Nephron progenitor cell (in vitro differentiated cells): ENCODE measurements at regions not wholly inside any gene's neighbourhood (a gene's known extent, or its start where the extent isn't known, plus 50 kb on each side); places are given as distances from the start of the nearest gene placed in this dataset.

ENCODE experiments used
- DNase-seq: peaks from one replicate; pipeline ENCODE4 v3.0.0; 2021
- H3K27ac Mint-ChIP-seq: 2 replicates; pipeline ENCODE4 v1.8.0; 2021; ENCODE audit warnings: mild to moderate bottlenecking, moderate library complexity, mixed read lengths
- H3K27me3 Mint-ChIP-seq: 2 replicates; pipeline ENCODE4 v1.8.0; 2021; ENCODE audit warnings: mild to moderate bottlenecking, low read depth, mixed read lengths; ENCODE audit not compliant: poor library complexity
- H3K36me3 Mint-ChIP-seq: 2 replicates; pipeline ENCODE4 v1.8.0; 2021; ENCODE audit warnings: low read depth, mixed read lengths
- H3K4me1 Mint-ChIP-seq: 2 replicates; pipeline ENCODE4 v1.8.0; 2021; ENCODE audit warnings: mixed read lengths
- H3K4me3 Mint-ChIP-seq: 2 replicates; pipeline ENCODE4 v1.8.0; 2021; ENCODE audit warnings: mild to moderate bottlenecking, moderate library complexity, mixed read lengths
- H3K9me3 Mint-ChIP-seq: 2 replicates; pipeline ENCODE4 v1.8.0; 2021; ENCODE audit warnings: mild to moderate bottlenecking, moderate library complexity, mixed read lengths
- TF ChIP-seq, protein P1 (sequence below): fragments of 200-600 bp; sonication (generic); IDR thresholded peaks from 2 replicates; pipeline ENCODE4 v1.5.0; 2021; ENCODE audit warnings: antibody characterized with exemption

DNA sequence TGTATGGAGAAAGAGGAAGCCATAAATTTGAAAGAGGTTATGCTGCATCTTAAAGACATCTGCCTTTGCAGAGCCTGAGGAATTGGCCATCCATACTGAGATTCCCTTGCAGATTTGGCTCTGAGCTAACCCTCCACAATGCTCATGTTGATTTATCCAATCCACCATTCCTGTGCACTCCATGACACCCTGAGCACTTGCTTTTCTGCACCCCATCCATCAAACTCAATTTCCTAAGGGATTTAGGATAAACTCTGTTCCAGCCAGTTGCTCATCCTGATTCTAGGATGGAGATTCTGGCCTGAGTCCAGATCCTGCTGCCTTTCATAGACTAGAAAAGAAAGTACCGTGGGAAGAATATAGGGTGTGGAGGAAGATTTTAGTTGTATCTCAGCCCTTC, 379.2 kb upstream of the LARGE1 start:
- H3K27me3 Mint-ChIP-seq = peaks cover 16% of the 10 kb centered on the region
- DNase-seq = no peak
- TF ChIP-seq, protein P1, sequence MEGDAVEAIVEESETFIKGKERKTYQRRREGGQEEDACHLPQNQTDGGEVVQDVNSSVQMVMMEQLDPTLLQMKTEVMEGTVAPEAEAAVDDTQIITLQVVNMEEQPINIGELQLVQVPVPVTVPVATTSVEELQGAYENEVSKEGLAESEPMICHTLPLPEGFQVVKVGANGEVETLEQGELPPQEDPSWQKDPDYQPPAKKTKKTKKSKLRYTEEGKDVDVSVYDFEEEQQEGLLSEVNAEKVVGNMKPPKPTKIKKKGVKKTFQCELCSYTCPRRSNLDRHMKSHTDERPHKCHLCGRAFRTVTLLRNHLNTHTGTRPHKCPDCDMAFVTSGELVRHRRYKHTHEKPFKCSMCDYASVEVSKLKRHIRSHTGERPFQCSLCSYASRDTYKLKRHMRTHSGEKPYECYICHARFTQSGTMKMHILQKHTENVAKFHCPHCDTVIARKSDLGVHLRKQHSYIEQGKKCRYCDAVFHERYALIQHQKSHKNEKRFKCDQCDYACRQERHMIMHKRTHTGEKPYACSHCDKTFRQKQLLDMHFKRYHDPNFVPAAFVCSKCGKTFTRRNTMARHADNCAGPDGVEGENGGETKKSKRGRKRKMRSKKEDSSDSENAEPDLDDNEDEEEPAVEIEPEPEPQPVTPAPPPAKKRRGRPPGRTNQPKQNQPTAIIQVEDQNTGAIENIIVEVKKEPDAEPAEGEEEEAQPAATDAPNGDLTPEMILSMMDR = no peak
- H3K27ac Mint-ChIP-seq = no peak overlapping the region
- H3K9me3 Mint-ChIP-seq = no peaks in the 10 kb centered on the region
- H3K4me3 Mint-ChIP-seq = no peak overlapping the region
- H3K4me1 Mint-ChIP-seq = no peaks in the 10 kb centered on the region
- no peaks in the 10 kb centered on the region for H3K36me3 Mint-ChIP-seq

DNA sequence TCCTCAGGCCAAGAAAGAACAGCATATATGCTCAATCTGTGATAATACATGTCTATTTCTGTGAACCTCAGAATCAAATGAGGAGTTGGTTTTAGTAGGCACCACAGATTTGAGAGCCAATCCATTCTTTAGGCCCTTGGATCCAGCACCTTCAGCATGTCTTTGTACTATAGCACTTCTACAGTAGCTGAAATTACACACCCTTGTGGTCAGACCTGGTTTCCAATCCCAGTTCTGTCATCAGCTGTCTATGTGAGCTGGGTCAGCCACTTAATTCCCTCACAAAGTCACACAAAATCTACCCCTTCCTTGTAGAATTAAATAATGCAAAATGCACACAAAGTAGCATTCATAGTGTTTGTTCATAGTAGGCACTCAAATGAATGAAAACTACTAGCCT, 381.3 kb upstream of the LARGE1 start:
- Mint-ChIP-seq H3K9me3 (no peaks in the 10 kb centered on the region), H3K4me1 (no peaks in the 10 kb centered on the region), H3K27me3 (peaks cover 16% of the 10 kb centered on the region), H3K27ac (no peak overlapping the region), H3K36me3 (no peaks in the 10 kb centered on the region), H3K4me3 (no peak overlapping the region)
- TF ChIP-seq, protein P1 = no peak
- DNase-seq = no peak

DNA sequence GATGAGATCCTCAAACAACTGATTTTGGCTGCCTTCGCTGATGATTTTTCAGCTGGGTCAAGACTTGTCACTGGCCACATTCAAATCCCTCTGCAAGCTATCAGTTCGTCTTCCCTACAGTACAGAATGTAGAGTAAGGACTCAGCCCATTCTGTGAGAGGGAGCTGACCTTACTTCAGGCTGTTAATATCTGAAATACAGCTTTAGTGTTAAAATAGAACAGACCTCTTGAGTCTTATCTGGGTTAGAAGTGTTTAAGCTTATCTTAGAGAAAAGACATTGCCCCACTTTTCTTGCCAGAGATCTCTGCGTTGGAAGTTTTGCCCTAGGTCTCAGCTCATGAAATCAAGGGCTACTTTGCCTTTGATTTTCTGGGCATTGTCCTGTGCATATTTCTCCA, 383.4 kb upstream of the LARGE1 start:
- Mint-ChIP-seq H3K9me3 (no peaks in the 10 kb centered on the region), H3K27ac (no peak overlapping the region), H3K27me3 (peaks cover 13% of the 10 kb centered on the region), H3K4me3 (no peak overlapping the region), H3K4me1 (no peaks in the 10 kb centered on the region), H3K36me3 (no peaks in the 10 kb centered on the region)
- TF ChIP-seq, protein P1 = no peak
- no peak for DNase-seq

DNA sequence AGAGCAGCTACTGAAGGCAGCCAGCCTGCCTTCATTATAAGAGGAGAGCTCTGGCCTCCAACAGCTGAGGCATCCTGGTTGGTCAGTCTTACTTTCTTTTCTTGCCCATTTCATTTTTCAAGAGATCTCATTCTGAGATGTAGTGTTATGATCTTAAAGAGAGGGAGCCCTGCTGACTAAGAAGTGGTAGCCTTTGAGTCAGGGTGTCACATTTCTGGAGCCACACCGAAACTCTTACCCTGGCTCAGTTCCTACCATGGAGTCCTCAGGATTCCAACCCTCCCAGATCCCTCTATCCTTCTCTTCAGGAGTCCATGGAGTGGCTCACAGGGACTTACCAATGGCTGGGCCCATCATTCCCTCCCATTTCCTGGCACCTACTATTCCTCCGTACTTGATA, 386.1 kb upstream of the LARGE1 start:
- TF ChIP-seq, protein P1 = no peak

DNA sequence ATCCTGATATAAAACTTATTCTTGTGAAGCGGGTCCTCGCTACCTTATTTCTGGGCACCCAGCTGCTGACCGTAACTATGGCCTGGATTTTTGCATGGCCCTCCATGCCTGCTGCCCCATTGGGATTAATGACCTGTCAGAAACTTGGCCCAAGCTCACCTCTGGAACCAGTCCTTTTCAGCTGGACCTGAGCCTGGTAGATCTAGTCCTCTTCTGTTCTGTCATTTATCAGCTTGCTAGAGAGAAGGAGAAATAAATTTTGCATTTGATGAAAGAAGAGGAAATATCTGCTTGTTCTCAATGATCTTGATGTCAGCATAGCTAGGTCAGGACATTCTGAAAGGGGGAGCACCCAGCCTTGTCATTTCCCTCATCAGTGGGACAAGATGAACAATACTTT, 387.8 kb upstream of the LARGE1 start:
- H3K4me3 Mint-ChIP-seq = no peak overlapping the region
- H3K4me1 Mint-ChIP-seq = no peaks in the 10 kb centered on the region
- no peaks in the 10 kb centered on the region for H3K9me3 Mint-ChIP-seq
- DNase-seq = no peak
- H3K36me3 Mint-ChIP-seq = no peaks in the 10 kb centered on the region
- H3K27me3 Mint-ChIP-seq = peaks cover 15% of the 10 kb centered on the region
- H3K27ac Mint-ChIP-seq = no peak overlapping the region
- TF ChIP-seq, protein P1 = no peak

More for the DNA sequence above, 386.1 kb upstream of the LARGE1 start:
- DNase-seq = no peak
- no peaks in the 10 kb centered on the region for H3K9me3 Mint-ChIP-seq
- H3K4me1 Mint-ChIP-seq = no peaks in the 10 kb centered on the region
- no peaks in the 10 kb centered on the region for H3K36me3 Mint-ChIP-seq
- H3K27me3 Mint-ChIP-seq = peaks cover 16% of the 10 kb centered on the region
- H3K27ac Mint-ChIP-seq = no peak overlapping the region
- no peak overlapping the region for H3K4me3 Mint-ChIP-seq

DNA sequence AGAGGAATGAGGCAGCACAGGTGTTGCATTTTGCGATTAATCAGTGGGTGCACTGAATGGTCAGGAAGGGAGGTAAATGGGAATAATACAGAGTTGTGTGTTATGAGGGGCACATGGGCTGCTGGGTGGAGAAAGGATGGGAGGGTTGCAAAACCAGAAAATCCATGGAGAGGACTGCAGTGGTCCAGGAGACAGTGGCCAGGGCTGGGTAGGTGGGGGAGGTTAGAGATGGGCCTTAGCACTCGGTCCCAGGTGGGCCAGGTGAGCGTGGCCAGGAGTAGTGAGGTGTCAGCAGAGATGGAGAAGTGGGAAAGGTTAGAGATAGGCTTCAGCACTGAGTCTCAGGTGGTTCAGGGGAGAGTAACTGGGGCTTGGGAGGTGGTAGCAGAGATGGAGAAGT, 399.1 kb upstream of the LARGE1 start:
- H3K4me1 Mint-ChIP-seq = no peaks in the 10 kb centered on the region
- H3K27ac Mint-ChIP-seq = no peak overlapping the region
- TF ChIP-seq, protein P1 = no peak
- DNase-seq = no peak
- peaks cover 22% of the 10 kb centered on the region for H3K9me3 Mint-ChIP-seq
- no peak overlapping the region for H3K4me3 Mint-ChIP-seq
- no peaks in the 10 kb centered on the region for H3K36me3 Mint-ChIP-seq
- no peaks in the 10 kb centered on the region for H3K27me3 Mint-ChIP-seq
